RWPE1 (cell line): ENCODE measurements at regions not wholly inside any gene's neighbourhood (a gene's known extent, or its start where the extent isn't known, plus 50 kb on each side); places are given as distances from the start of the nearest gene placed in this dataset.

Source experiments
- CTCF ChIA-PET: fragments of 350-600 bp; sonication (Branson Sonifier 250); formaldehyde crosslinking; extraction: SDS; loops from one replicate; lab custom pipeline; 2021; lab: Yijun Ruan, JAX
- POLR2A ChIA-PET: fragments of 400-600 bp; formaldehyde crosslinking; extraction: SDS; loops from one replicate; lab custom pipeline; 2020; ENCODE audit warnings: antibody characterized with exemption; ENCODE audit not compliant: low non-redundant PET; lab: Yijun Ruan, JAX
- DNase-seq: peaks from one replicate; pipeline ENCODE4 v3.0.0; 2012; ENCODE audit warnings: low spot score
- H3K27ac ChIP-seq: fragments of 450-650 bp; 2 replicates; pipeline ENCODE4 v1.5.1; 2017
- CTCF ChIP-seq: fragments of 450-650 bp; conservative IDR thresholded peaks from 2 replicates; pipeline ENCODE4 v1.5.1; 2017; ENCODE audit warnings: low read depth, mild to moderate bottlenecking

GRCh38 chrX:43349363-43349762, 306.7 kb upstream of the MAOA start:
- H3K27ac ChIP-seq, result no peak overlapping the region
- CTCF ChIA-PET, result interaction anchor here (0.6 to 1.5 kb wide), 5 partner anchors 14 to 386 kb away, joined by 3 to 7 read pairs (median 3); no protein-coding TSS in a partner anchor
- TF ChIP-seq CTCF, result 0 out of 2 replicates have a peak, but pooled peaks have one; percentile 19
- POLR2A ChIA-PET, result no interaction called here
- DNase-seq, result peak; percentile 1

GRCh38 chrX:43350935-43351334, 305.2 kb upstream of the MAOA start:
- POLR2A ChIA-PET, result no interaction called here
- no peak overlapping the region for H3K27ac ChIP-seq
- CTCF ChIA-PET, result no interaction called here
- no peak for TF ChIP-seq CTCF
- DNase-seq, result no peak

GRCh38 chrX:43357741-43358140, 298.4 kb upstream of the MAOA start:
- H3K27ac ChIP-seq, result no peak overlapping the region
- POLR2A ChIA-PET, result no interaction called here
- CTCF ChIA-PET, result no interaction called here
- DNase-seq, result no peak
- no peak for TF ChIP-seq CTCF

- CTCF ChIA-PET, result no interaction called here
- POLR2A ChIA-PET, result no interaction called here
Measured at GRCh38 chrX:43373032-43373431, 283.1 kb upstream of the MAOA start.

GRCh38 chrX:43375136-43375535, 281.0 kb upstream of the MAOA start:
- POLR2A ChIA-PET, result no interaction called here
- TF ChIP-seq CTCF, result no peak
- DNase-seq, result no peak
- CTCF ChIA-PET, result no interaction called here
- no peak overlapping the region for H3K27ac ChIP-seq

More at GRCh38 chrX:43373032-43373431, 283.1 kb upstream of the MAOA start:
- no peak for DNase-seq
- H3K27ac ChIP-seq, result no peak overlapping the region
- no peak for TF ChIP-seq CTCF

GRCh38 chrX:43380704-43381103, 275.4 kb upstream of the MAOA start:
- CTCF ChIA-PET, result interaction anchor here (0.6 kb wide), 1 partner anchor 482 kb away, joined by 3 read pairs; no protein-coding TSS in a partner anchor
- DNase-seq, result no peak
- POLR2A ChIA-PET, result no interaction called here
- no peak for TF ChIP-seq CTCF
- H3K27ac ChIP-seq, result no peak overlapping the region
